ENCODE measurements at regions not wholly inside any gene's neighbourhood (a gene's known extent, or its start where the extent isn't known, plus 50 kb on each side); places are given as distances from the start of the nearest gene placed in this dataset.

- TF ChIP-seq CTCF (IDR thresholded peaks at IDR 0.05), result no peak
- TF ChIP-seq POLR2AphosphoS5 (IDR thresholded peaks at IDR 0.05), result peak; percentile 42
- no peak for TF ChIP-seq POLR2A (IDR thresholded peaks at IDR 0.05)
Observed at GRCh38 chr22:27558658-27559371, 242.7 kb downstream of the MN1 start.

Measured in prostate gland (tissue), 2 donors.